Activated CD4-positive, alpha-beta T cell treated with anti-CD3 and anti-CD28 coated beads, Interleukin-2, Interleukin-6, amounts not matched to agents 100 ng/mL and 50 ng/mL, durations not matched to agents 16 hours and 8 hours (primary cell): ENCODE measurements at regions not wholly inside any gene's neighbourhood (a gene's known extent, or its start where the extent isn't known, plus 50 kb on each side); places are given as distances from the start of the nearest gene placed in this dataset.

Experiments used
- DNase-seq: peaks from one replicate; pipeline ENCODE4 v3.0.0-alpha.2; 2020

- no peak for DNase-seq
Measured at GRCh38 chr16:52872731-52873130, 180.0 kb downstream of the CHD9NB start.

DNA sequence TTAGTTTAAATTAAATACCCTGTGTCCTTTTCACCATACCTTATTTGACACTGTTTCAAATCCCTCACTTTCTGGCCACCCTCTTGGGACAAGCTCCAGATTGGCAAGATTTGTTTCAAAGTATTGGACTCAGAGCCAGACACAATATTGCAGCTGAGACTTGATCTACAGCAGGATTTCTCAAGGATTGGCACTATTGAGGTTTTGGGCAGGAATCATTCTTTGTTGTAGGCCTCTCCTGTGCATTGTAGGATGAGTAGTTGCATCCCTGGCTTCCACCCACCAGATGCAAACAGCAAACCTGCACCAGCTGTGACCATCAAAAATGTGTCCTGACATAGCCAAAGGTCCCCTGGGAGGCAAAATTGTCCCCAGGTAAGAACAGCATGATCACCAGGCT lies 181.2 kb downstream of the CHD9NB start:
- no peak for DNase-seq

- no peak for DNase-seq
Measured at GRCh38 chr16:52869243-52869642, 183.5 kb downstream of the CHD9NB start.

GRCh38 chr16:52863000-52863399 lies 189.7 kb downstream of the CHD9NB start:
- no peak for DNase-seq

GRCh38 chr16:52861614-52862022 lies 191.1 kb downstream of the CHD9NB start:
- no peak for DNase-seq

DNA sequence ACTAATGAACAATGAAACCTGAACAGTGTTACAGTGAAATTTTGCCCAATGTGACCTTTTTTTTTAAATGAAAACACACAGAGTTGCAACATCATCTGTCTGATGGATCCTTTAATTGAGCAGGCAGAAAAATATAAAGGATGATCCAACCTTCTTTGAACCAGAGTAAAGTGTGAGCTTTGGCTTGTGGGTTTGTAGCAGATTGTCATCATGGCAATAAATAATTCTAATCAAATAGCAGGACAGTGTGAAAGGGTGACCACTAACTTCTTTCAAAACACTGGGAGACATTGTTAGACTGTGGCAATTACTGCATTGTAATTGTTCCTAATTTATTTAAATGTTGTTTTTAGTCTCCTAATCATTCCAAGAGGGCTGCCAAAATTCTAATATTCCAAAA lies 197.2 kb downstream of the CHD9NB start:
- no peak for DNase-seq

GRCh38 chr16:52852978-52853377 lies 199.7 kb downstream of the CHD9NB start:
- no peak for DNase-seq

- DNase-seq: no peak
Measured at GRCh38 chr16:52851211-52851740, 201.4 kb downstream of the CHD9NB start.

DNA sequence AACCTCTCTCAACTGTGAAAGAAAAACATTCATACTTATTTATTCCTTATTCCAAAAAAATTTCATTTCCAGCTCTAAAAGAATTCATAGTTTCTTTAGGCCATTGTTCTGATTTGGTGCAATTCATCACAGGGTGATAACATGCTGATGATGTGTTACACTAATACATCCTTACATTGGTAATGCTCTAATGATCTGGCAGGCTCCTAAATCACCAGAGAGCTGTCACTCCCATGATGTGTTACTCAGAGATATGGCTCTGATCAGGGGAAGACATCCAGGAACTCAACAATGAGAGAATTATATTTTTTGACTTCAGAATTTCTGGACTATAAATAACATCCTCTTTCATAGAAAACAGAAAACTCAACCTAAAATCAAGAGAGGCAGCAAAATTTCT lies 209.3 kb downstream of the CHD9NB start:
- no peak for DNase-seq

GRCh38 chr16:52837251-52837650 lies 215.4 kb downstream of the CHD9NB start:
- no peak for DNase-seq

DNA sequence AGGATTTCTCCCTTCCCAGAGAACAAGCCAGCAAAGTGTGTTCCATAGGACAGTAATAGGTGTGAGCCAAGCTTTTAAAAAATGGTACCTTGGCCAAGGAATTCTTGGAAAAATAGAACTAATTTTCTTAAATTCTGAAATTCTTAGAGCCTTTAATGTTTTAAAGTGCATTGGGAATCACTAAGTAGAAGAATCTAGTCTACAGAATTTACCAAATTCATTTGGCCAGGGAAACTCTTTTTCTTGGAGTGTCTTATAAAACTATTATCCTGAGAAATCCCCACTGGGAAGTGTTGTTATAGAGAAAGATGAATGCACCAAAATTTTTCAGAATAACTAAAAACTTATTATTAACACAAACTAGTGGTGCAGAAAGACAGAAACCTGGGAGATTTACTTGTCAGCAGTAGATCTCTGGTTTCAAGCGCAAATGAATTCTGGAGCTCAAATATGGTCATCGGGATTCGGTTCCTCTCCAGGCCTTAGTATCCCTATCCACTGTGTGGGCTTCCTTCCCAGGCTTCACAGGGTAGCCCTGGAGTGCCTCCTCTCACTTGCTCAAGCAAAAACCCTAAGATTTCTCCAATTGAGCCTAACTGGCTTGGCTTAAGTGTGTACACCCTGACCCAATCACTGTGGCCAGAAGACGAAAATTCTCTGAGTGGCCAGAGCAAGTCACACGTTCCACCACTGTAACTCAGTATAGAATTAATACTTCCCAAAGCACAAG lies 217.8 kb downstream of the CHD9NB start:
- no peak for DNase-seq

GRCh38 chr16:52832771-52833170 lies 219.9 kb downstream of the CHD9NB start:
- DNase-seq: no peak

- no peak for DNase-seq
Measured at GRCh38 chr16:52827456-52827855, 225.2 kb downstream of the CHD9NB start.

DNA sequence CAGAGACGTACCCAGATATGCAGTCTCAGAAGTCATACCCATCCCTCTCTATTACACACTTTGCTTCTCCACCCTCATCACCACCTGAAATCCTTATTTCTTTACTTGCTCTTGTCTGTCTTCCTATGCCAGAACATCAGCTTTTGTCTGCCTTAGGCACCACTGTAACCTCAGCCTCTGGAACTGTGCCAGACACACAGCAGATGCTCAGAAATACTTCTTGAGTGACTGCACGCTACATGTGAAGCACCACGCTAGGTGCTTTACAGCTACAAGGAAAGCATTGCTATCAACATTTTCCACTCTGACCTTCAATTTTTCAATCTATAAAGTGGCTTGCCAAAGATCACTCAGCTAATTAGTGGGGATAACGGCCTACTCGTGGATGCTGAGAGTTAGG lies 226.8 kb downstream of the CHD9NB start:
- DNase-seq: no peak

- DNase-seq: no peak
Measured at GRCh38 chr16:52819808-52820207, 232.9 kb downstream of the CHD9NB start.

DNA sequence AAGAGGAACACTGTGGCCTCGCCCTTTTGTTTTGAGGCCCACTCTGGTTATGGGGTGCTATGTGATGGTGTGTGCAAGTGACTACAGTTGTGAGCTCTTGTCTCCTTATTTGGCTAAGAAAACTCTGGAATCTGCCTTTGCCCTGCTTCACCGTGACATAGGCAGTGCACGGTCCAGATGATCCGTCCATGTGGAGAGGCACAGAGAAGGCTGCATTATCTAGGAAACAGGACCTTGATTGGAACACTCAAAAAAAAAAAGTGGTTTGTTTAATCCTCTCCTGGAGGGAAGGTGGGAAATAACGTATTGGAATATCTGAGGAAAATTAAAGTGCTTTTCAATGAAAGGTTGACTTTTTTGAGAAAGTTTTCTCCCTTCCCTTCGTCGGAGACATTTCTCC lies 233.3 kb downstream of the CHD9NB start:
- DNase-seq: no peak

DNA sequence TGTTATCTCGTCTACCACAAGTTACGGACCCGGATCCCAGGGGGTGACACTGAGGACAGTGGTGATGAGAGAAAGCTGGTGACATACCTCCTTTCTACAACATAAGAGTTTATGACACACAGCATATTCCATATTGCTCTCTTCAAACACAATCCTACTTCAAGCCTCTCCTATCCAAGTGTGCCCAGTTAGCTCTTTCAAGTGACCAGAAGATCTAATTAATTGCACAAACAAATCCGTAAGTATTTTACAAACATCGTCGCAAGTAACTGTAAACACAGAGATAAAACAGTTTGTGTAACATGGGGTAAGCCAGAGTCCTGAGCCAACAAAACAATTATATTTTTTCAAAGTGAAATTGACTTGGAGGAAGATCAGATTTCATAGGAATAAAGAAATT lies 235.0 kb downstream of the CHD9NB start:
- DNase-seq: no peak

DNA sequence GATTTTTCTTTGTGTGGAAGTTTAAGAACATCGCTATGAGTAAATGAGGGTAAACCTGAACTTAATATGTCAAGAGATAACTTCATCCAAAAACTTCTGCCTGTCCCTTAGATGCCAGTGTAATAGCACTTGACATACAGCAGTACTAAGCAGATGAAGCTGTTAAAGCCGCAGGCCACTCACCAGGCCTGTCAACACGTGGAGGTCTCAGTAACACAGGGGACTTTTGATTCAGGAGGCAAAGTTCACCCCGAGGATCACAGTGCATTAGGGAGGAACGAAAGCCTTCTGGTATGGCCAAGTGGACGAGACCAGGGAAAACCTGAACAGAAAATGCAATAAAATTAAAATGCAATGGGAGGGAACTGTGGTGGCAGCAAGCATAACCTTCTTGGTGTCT lies 235.7 kb downstream of the CHD9NB start:
- DNase-seq: no peak

- DNase-seq: no peak
Measured at GRCh38 chr16:52812678-52813556, 239.8 kb downstream of the CHD9NB start.

DNA sequence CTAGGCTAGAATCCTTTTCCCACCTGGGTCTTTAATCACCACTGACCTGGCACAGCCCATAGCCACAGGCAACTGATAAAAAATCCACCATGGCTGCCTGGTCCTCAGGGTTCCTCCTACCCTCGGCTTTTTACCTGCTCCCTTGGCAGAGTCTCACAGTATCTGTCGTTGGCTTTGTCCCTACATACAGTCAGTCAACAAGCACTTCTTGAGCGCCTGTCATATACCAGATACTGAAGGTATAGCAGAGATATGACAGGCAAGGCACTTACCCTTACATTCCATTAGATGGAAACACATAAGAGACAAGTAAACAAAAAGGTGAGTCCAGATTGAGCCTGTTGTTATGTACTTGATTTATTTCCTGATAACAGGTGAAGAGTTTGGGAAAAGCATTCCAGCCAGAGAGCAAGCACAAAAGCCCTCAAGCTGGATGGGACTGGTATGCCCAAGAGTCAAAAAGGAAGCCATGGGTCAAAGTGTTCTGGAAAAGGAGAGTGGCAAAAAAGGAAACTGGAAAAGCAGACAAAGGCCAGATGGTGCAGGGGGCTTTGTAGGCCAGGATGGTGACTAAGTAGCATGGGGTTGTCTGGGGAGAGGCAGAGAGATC lies 247.0 kb downstream of the CHD9NB start:
- no peak for DNase-seq

DNA sequence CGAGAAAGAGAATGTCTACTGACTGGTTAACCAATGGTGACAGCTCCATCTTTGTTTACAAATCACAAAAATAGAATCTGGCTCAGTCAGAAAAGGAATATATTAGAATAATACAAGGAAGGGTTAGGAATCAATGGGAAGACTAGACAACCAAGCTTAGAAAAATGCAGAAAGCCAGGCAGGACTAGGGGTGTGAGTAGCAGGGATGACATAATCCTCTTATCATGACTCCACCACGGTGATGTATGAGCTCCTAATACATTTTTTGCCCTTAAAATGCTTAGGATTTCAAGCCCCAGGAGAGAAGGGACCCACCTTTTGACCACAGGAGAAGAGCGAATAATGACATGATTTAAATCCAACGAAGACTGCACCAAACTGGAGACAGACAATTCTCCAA lies 252.3 kb downstream of the CHD9NB start:
- no peak for DNase-seq

DNA sequence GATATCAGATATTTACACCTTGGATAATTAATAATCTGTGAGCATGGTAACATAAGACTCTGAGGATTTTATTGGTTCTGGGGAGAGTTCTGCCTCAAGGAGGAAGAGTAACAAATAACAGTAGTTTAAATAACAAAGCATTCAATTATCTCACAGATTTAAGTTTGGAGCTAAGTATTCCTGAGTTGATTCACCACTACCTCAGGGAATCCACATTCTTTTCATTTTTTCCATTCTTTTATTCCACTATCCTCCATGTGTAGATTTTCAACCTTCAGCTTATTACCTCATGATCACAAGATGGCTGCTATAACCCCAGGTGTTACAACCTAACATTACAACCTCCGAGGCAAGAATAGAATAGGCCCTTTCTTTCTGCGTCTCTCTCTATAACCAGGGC lies 252.2 kb upstream of the TOX3 start:
- DNase-seq: no peak

DNA sequence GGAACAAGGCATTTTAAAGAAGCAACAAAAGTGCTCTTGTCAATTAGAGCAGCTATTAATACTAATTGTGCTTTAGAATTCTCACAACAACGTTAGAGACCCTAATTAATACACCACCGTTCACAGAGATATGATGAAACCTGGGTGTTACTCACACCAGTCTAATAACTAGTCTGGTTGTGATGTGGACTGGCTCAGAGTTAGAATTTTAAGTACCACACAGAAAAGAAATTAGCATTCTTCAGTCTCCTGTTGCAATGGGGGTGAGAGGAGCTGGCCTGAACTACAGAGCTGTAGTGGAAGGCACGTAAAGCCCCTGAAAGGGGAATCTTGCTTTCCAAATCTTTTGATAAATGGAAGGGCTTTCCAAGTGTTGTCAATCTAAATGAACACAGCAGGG lies 240.8 kb upstream of the TOX3 start:
- no peak for DNase-seq

- DNase-seq: no peak
Measured at GRCh38 chr16:52786091-52786490, 239.1 kb upstream of the TOX3 start.
